HepG2 (cell line): ENCODE measurements at regions not wholly inside any gene's neighbourhood (a gene's known extent, or its start where the extent isn't known, plus 50 kb on each side); places are given as distances from the start of the nearest gene placed in this dataset.

Experiments
- ATAC-seq: fragments of 200-7000 bp; cut with Tn5 transposase; 3 replicates; pipeline ENCODE4 v1.9.1; 2020; ENCODE audit warnings: mild to moderate bottlenecking, moderate library complexity
- BruUV-seq: library from RNA; stranded (reverse); fragments of 400-500 nt; replicated peaks from 2 replicates; lab custom pipeline; 2021; lab: Mats Ljungman, UMichigan
- CTCF ChIA-PET: fragments of 300-600 bp; formaldehyde crosslinking; extraction: SDS; loops from one replicate; lab custom pipeline; 2021; ENCODE audit warnings: low total read pairs, inconsistent platforms, low intra/inter-chr PET ratio; lab: Yijun Ruan, JAX
- POLR2A ChIA-PET: fragments of 350-600 bp; sonication (Branson Sonifier 250); formaldehyde crosslinking; loops from one replicate; lab custom pipeline; 2020; ENCODE audit warnings: antibody characterized with exemption, inconsistent platforms; lab: Yijun Ruan, JAX
- DNase-seq: peaks from one replicate; pipeline ENCODE4 v3.0.0-alpha.2; 2015; ENCODE audit warnings: low spot score
- FAIRE-seq: peaks from 3 replicates; lab custom pipeline; 2011; peaks lifted over from hg19 to GRCh38; lab: Jason Lieb, UNC
- H2AFZ ChIP-seq: one replicate; pipeline ENCODE4 v1.6.1; 2011; ENCODE audit warnings: low read length, inconsistent platforms
- H3K27ac ChIP-seq: fragments of 300-600 bp; 3 replicates; pipeline ENCODE4 v1.8.0; 2011; ENCODE audit warnings: mixed run types, mild to moderate bottlenecking, mixed read lengths, low read length, inconsistent platforms; ENCODE audit not compliant: insufficient read depth; ENCODE audit errors: extremely low read length
- H3K27me3 ChIP-seq, 2 experiments: fragments of 200-600 bp in 1 of 2; 2 replicates in 1 of 2; 3 replicates in 1 of 2; pipeline versions ENCODE4 v1.6.0 to v1.8.0; 2011; ENCODE audit warnings: low read length in 2 of 2, mild to moderate bottlenecking in 2 of 2, moderate library complexity in 2 of 2, inconsistent platforms in 1 of 2; ENCODE audit not compliant: insufficient read depth in 2 of 2, control insufficient read depth in 1 of 2
- H3K36me3 ChIP-seq, 2 experiments: fragments of 200-600 bp in 1 of 2; replicated peaks in 1 of 2; 2 replicates in 1 of 2; 3 replicates in 1 of 2; pipeline versions ENCODE4 v1.5.1 to v1.8.0; 2011; ENCODE audit warnings: low read length in 2 of 2, inconsistent platforms in 1 of 2; ENCODE audit not compliant: insufficient read depth in 2 of 2, control insufficient read depth in 1 of 2
- H3K4me1 ChIP-seq: 2 replicates; pipeline ENCODE4 v1.5.1; 2012; ENCODE audit warnings: low read length, inconsistent platforms; ENCODE audit not compliant: insufficient read depth
- H3K4me2 ChIP-seq: 2 replicates; pipeline ENCODE4 v1.6.0; 2011; ENCODE audit warnings: low read depth, low read length, inconsistent platforms
- H3K4me3 ChIP-seq, 3 experiments: fragments of 200-600 bp in 1 of 3; sonication (generic), shearing (Covaris generic) in 1 of 3; replicated peaks in 1 of 3; 2 replicates each; pipeline ENCODE4 v1.5.1; 2011 to 2016; ENCODE audit warnings: low read length in 3 of 3, inconsistent platforms in 2 of 3, low read depth in 2 of 3, mild to moderate bottlenecking in 2 of 3, control low read depth in 1 of 3, mixed read lengths in 1 of 3; ENCODE audit not compliant: insufficient read depth in 1 of 3
- H3K79me2 ChIP-seq: one replicate; pipeline ENCODE4 v1.6.1; 2011; ENCODE audit warnings: low read length, inconsistent platforms; ENCODE audit not compliant: insufficient read depth
- H3K9ac ChIP-seq: 2 replicates; pipeline ENCODE4 v1.6.0; 2011; ENCODE audit warnings: mild to moderate bottlenecking, low read depth, low read length, inconsistent platforms; ENCODE audit not compliant: insufficient read depth
- H3K9me3 ChIP-seq: 2 replicates; pipeline ENCODE4 v1.5.1; 2012; ENCODE audit warnings: mild to moderate bottlenecking, low read length
- H4K20me1 ChIP-seq: 2 replicates; pipeline ENCODE4 v1.6.0; 2011; ENCODE audit warnings: inconsistent platforms, mild to moderate bottlenecking, low read length, moderate library complexity; ENCODE audit not compliant: insufficient read depth
- ASH2L ChIP-seq: fragments of 300-600, 200-600 bp; sonication (generic); IDR thresholded peaks from 2 replicates; pipeline ENCODE4 v1.7.0; 2017; ENCODE audit warnings: low read depth, mild to moderate bottlenecking, moderate library complexity, mixed read lengths, low read length; ENCODE audit not compliant: insufficient read length
- CREB3 ChIP-seq: sonication (generic); formaldehyde crosslinking; IDR thresholded peaks from 2 replicates; pipeline ENCODE4 v1.5.0; 2020; ENCODE audit warnings: missing genetic modification reagents
- EP300 ChIP-seq, 3 experiments: sonication (generic) in 1 of 3; formaldehyde crosslinking in 1 of 3; IDR thresholded peaks; 2 replicates each; pipeline versions ENCODE4 v1.5.1 to v1.6.1; 2011 to 2020; ENCODE audit warnings: low read depth in 2 of 3, low read length in 2 of 3, borderline replicate concordance in 1 of 3, improper control_type of control experiment in 1 of 3, mild to moderate bottlenecking in 1 of 3, missing genetic modification reagents in 1 of 3, moderate library complexity in 1 of 3
- KMT2A ChIP-seq: sonication (generic); formaldehyde crosslinking; IDR thresholded peaks from 2 replicates; pipeline ENCODE4 v1.4.0; 2020; ENCODE audit warnings: missing genetic modification reagents
- MNT ChIP-seq: fragments of 450-650 bp; IDR thresholded peaks from 2 replicates; pipeline ENCODE4 v1.6.1; 2016
- NFYB ChIP-seq: sonication (generic); formaldehyde crosslinking; IDR thresholded peaks from 2 replicates; pipeline ENCODE4 v1.4.0; 2020; ENCODE audit warnings: missing genetic modification reagents
- RCOR2 ChIP-seq: IDR thresholded peaks from 2 replicates; pipeline ENCODE4 v1.6.1; 2016; ENCODE audit warnings: missing biosample characterization, missing genetic modification reagents
- SIX1 ChIP-seq: sonication (generic); formaldehyde crosslinking; IDR thresholded peaks from 2 replicates; pipeline ENCODE4 v1.4.0; 2020; ENCODE audit warnings: missing genetic modification reagents, borderline replicate concordance
- SPEN ChIP-seq: sonication (generic); formaldehyde crosslinking; IDR thresholded peaks from 2 replicates; pipeline ENCODE4 v1.5.1; 2020; ENCODE audit warnings: low read depth, mild to moderate bottlenecking, missing genetic modification reagents
- ZBTB1 ChIP-seq: sonication (generic); formaldehyde crosslinking; IDR thresholded peaks from 2 replicates; pipeline ENCODE4 v1.4.0; 2020; ENCODE audit warnings: missing genetic modification reagents, borderline replicate concordance
- ZBTB33 ChIP-seq: sonication (generic); formaldehyde crosslinking; IDR thresholded peaks from 2 replicates; pipeline ENCODE4 v1.4.0; 2020; ENCODE audit warnings: missing genetic modification reagents
- ZBTB39 ChIP-seq: sonication (generic); formaldehyde crosslinking; IDR thresholded peaks from 2 replicates; pipeline ENCODE4 v1.5.0; 2020; ENCODE audit warnings: missing genetic modification reagents
- ZBTB4 ChIP-seq: sonication (generic); formaldehyde crosslinking; IDR thresholded peaks from 2 replicates; pipeline ENCODE4 v1.4.0; 2020; ENCODE audit warnings: missing genetic modification reagents, mild to moderate bottlenecking, borderline replicate concordance
- ZNF615 ChIP-seq: sonication (generic); formaldehyde crosslinking; IDR thresholded peaks from 2 replicates; pipeline ENCODE4 v1.5.0; 2020; ENCODE audit warnings: mild to moderate bottlenecking, missing genetic modification reagents, borderline replicate concordance
- ZSCAN30 ChIP-seq: sonication (generic); formaldehyde crosslinking; IDR thresholded peaks from 2 replicates; pipeline ENCODE4 v1.5.0; 2020; ENCODE audit warnings: mild to moderate bottlenecking, missing genetic modification reagents
- WGBS: methylation state at CpG from one replicate; pipeline ENCODE4 v1.1.6; 2017; ENCODE audit warnings: low lambda C conversion rate; 5-methylcytosine and 5-hydroxymethylcytosine counted together
- in situ Hi-C: cut with HindIII; loops from 2 replicates; pipeline ENCODE4 v1.10.0; 2017; ENCODE audit warnings: low pct_unique_long_range_greater_than_20kb; ENCODE audit not compliant: extremely low pct_ligation_motif_present
- intact Hi-C: fragments of 100-400 bp; cut with micrococcal nuclease; formaldehyde crosslinking; loops from one replicate; pipeline ENCODE4 v1.10.0; 2022; ENCODE audit not compliant: unreplicated experiment

GRCh38 chrX:65588795-65589194 lies 54.2 kb upstream of the LAS1L start:
- no peaks in the 10 kb centered on the region for H3K9me3 ChIP-seq
- BruUV-seq = no TSS peak
- in situ Hi-C loops (loop anchor here (10.0 to 25.0 kb wide), 2 partner anchors 396 to 1149 kb away; no protein-coding TSS in a partner anchor), intact Hi-C loops (no loop called here)
- ATAC-seq (no peak), DNase-seq (no peak), FAIRE-seq (no peak)
- H3K9ac ChIP-seq = no peak overlapping the region
- H4K20me1 ChIP-seq = no peaks in the 10 kb centered on the region
- H3K27me3 ChIP-seq = no peaks in the 10 kb centered on the region
- no peak overlapping the region for H3K27ac ChIP-seq
- POLR2A ChIA-PET = no interaction called here
- H3K4me3 ChIP-seq = no peak overlapping the region
- H3K36me3 ChIP-seq = no peaks in the 10 kb centered on the region
- no peaks in the 10 kb centered on the region for H3K4me1 ChIP-seq
- H2AFZ ChIP-seq = no peak overlapping the region
- H3K4me2 ChIP-seq = no peak overlapping the region
- H3K79me2 ChIP-seq = no peaks in the 10 kb centered on the region
- WGBS = 0% methylated on average over 1 of the region's 1 CpG
- CTCF ChIA-PET = no interaction called here
- TF ChIP-seq CREB3 (CRISPR knock-in tag) (no peak), RCOR2 (CRISPR knock-in tag) (no peak), NFYB (CRISPR knock-in tag) (no peak), ZBTB39 (no peak), MNT (no peak), ZSCAN30 (no peak), SIX1 (CRISPR knock-in tag) (no peak), ZBTB1 (CRISPR knock-in tag) (no peak), SPEN (CRISPR knock-in tag) (no peak), ASH2L (no peak), KMT2A (CRISPR knock-in tag) (no peak), ZNF615 (CRISPR knock-in tag) (no peak), ZBTB33 (CRISPR knock-in tag) (no peak), EP300 (IDR thresholded peaks at IDR 0.05; ENCODE audit: low read depth in 2 of 2, low read length in 2 of 2) (no peak), EP300 (CRISPR knock-in tag; IDR thresholded peaks at IDR 0.05; ENCODE audit: borderline replicate concordance) (no peak), ZBTB4 (CRISPR knock-in tag) (no peak)
